Activated T-helper 1 cell treated with Interleukin-2 at 50 U/mL for 16 hours (primary cell): ENCODE measurements at regions not wholly inside any gene's neighbourhood (a gene's known extent, or its start where the extent isn't known, plus 50 kb on each side); places are given as distances from the start of the nearest gene placed in this dataset.
"Not testable (repeated sequence)": the region's sequence is repeated elsewhere in the genome, so short reads cannot be mapped to it uniquely, and the experiment has no call there.

Experiments
- DNase-seq: peaks from one replicate; pipeline ENCODE4 v3.0.0-alpha.2; 2020; ENCODE audit warnings: low read depth

GRCh38 chr15:77838595-77838994 is 205.9 kb upstream of the LINGO1 start:
- no peak for DNase-seq

- no peak for DNase-seq
Observed at GRCh38 chr15:77838061-77838460, 205.3 kb upstream of the LINGO1 start.

- DNase-seq = no peak
Observed at GRCh38 chr15:77837649-77838025, 204.9 kb upstream of the LINGO1 start.

GRCh38 chr15:77836906-77837648 is 204.4 kb upstream of the LINGO1 start:
- DNase-seq = no peak

GRCh38 chr15:77836121-77836692 is 203.5 kb upstream of the LINGO1 start:
- DNase-seq = no peak

- DNase-seq = no peak
Observed at GRCh38 chr15:77834276-77834990, 201.7 kb upstream of the LINGO1 start.

- DNase-seq = no peak
Observed at GRCh38 chr15:77832874-77833273, 200.2 kb upstream of the LINGO1 start.

GRCh38 chr15:77831986-77832385 is 199.3 kb upstream of the LINGO1 start:
- DNase-seq = no peak

- no peak for DNase-seq
Observed at GRCh38 chr15:77830051-77830468, 197.3 kb upstream of the LINGO1 start.

- not testable (repeated sequence) for DNase-seq
Observed at GRCh38 chr15:77829331-77829730, 196.6 kb upstream of the LINGO1 start.

- no peak for DNase-seq
Observed at GRCh38 chr15:77827860-77828259, 195.1 kb upstream of the LINGO1 start.

GRCh38 chr15:77826006-77826695 is 193.4 kb upstream of the LINGO1 start:
- DNase-seq = no peak

- DNase-seq = no peak
Observed at GRCh38 chr15:77825546-77825945, 192.8 kb upstream of the LINGO1 start.

GRCh38 chr15:77825252-77825542 is 192.5 kb upstream of the LINGO1 start:
- no peak for DNase-seq

GRCh38 chr15:77824361-77825251 is 191.9 kb upstream of the LINGO1 start:
- no peak for DNase-seq

GRCh38 chr15:77823736-77824135 is 191.0 kb upstream of the LINGO1 start:
- no peak for DNase-seq

- no peak for DNase-seq
Observed at GRCh38 chr15:77822631-77823230, 190.0 kb upstream of the LINGO1 start.

- DNase-seq = no peak
Observed at GRCh38 chr15:77821959-77822256, 189.2 kb upstream of the LINGO1 start.

GRCh38 chr15:77821188-77821958 is 188.7 kb upstream of the LINGO1 start:
- DNase-seq = no peak

GRCh38 chr15:77819851-77820728 is 187.4 kb upstream of the LINGO1 start:
- no peak for DNase-seq
